ENCODE measurements at regions not wholly inside any gene's neighbourhood (a gene's known extent, or its start where the extent isn't known, plus 50 kb on each side); places are given as distances from the start of the nearest gene placed in this dataset.

DNA sequence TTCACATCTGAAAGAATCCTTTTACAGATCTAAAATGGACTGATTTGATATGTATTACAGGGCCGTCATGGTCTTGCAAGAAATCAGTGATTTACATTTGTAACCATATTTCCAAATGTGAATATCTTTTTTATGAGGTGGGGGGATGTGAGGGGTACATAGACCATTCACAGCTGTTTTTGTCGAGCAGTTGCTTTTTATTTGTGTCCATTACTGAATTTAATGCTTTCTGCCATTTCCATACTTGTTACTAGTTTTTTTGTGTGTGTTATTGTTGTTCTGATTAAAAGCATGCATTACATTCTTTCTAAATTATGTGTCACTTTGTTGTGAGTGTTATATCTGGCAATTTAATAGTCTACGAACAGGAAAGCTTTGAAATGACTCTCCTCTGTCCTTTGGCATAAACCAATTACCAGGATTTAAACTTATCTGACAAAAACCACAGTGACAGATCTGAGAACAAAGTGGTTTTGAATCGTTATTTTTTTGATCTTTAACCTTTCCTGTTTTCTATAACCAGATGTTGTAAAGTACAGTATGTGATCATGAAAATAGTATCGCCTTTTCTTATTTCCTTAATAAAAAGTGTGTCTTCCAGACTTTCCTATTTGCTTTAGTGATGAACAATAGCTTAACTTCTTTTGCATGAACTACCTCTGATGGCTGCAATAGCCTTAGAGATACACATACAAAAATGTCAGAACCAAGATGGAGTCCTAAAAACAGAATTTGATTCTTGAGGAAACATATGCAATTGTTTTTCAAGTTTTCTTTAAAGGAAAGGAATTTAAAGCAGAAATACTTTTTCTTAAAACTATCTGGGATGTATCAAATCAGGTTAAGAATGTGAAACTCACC is 354.2 kb upstream of the ACVR2A start:
- H3K36me3 ChIP-seq (ENCODE audit: control insufficient read depth in 3 of 3, insufficient read depth in 2 of 3, low read depth in 1 of 3, low read length in 3 of 3), result no peaks in the 10 kb centered on the region
- WGBS, 3 donors, result 32 to 42% (median 33%) methylated on average over 5 of the region's 5 CpGs
- FAIRE-seq (peak; percentile 55), DNase-seq (peak; percentile 17 to 49)
- no peaks in the 10 kb centered on the region for H3K9me3 ChIP-seq (ENCODE audit: control insufficient read depth in 2 of 2, insufficient read depth in 1 of 2, low read depth in 1 of 2, low read length in 1 of 2)
- H3K27ac ChIP-seq (ENCODE audit: low read depth in 1 of 3, low read length in 2 of 3), result no peak overlapping the region
- H3K4me3 ChIP-seq (ENCODE audit: low read depth in 1 of 3, low read length in 3 of 3), result no peak overlapping the region
- H3K4me1 ChIP-seq (ENCODE audit: control insufficient read depth in 3 of 3, insufficient read depth in 2 of 3, low read depth in 1 of 3, low read length in 2 of 3), result peaks cover 5 to 23% (median 8%) of the 10 kb centered on the region in 3 donors
- H3K27me3 ChIP-seq (ENCODE audit: control insufficient read depth in 3 of 3, insufficient read depth in 3 of 3, low read length in 3 of 3), result no peaks in the 10 kb centered on the region

DNA sequence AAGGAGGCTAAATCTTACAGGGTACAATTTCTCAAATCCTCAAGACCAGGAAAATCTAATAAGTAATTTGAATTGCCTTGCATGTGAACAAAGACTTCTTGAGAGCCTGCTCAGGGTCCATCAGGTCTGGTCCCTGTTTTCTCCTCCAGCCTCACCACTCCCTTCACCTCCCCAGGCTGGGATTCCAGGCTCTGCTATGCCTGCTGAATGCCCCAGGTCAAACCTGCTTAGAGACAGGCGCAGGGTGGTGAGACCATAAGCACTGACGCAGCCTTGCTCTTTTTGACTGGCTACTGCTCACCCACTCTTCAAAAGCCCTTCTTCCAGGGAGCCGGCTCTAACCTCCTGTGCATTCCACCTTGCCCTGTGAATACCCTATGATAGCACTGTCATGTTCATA is 356.4 kb upstream of the ACVR2A start:
- DNase-seq (peak in 1 of 2 donors; percentile 28), FAIRE-seq (no peak)
- no peaks in the 10 kb centered on the region for H3K9me3 ChIP-seq (ENCODE audit: control insufficient read depth in 2 of 2, insufficient read depth in 1 of 2, low read depth in 1 of 2, low read length in 1 of 2)
- no peak overlapping the region for H3K4me3 ChIP-seq (ENCODE audit: low read depth in 1 of 3, low read length in 3 of 3)
- H3K36me3 ChIP-seq (ENCODE audit: control insufficient read depth in 3 of 3, insufficient read depth in 2 of 3, low read depth in 1 of 3, low read length in 3 of 3), result no peaks in the 10 kb centered on the region
- H3K4me1 ChIP-seq (ENCODE audit: control insufficient read depth in 3 of 3, insufficient read depth in 2 of 3, low read depth in 1 of 3, low read length in 2 of 3), result peaks cover 5 to 23% (median 8%) of the 10 kb centered on the region in 3 donors
- no peak overlapping the region for H3K27ac ChIP-seq (ENCODE audit: low read depth in 1 of 3, low read length in 2 of 3)
- WGBS, 3 donors, result 83 to 92% (median 88%) methylated on average over 3 of the region's 3 CpGs
- no peaks in the 10 kb centered on the region for H3K27me3 ChIP-seq (ENCODE audit: control insufficient read depth in 3 of 3, insufficient read depth in 3 of 3, low read length in 3 of 3)

DNA sequence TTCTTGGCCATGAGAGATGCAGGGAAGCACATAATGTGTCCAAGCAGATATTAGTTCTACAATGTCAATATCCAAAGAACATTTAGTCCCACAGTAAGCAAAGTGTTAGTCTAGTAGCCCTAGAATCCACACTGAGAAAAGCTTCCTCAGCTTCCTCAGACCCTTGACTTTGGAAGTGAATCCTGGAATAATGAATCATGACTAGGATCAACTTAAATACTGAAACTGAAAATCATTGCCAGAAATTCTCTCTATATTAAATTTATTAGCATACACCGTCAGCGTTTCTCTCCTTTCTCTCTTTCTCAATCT is 356.9 kb upstream of the ACVR2A start:
- Histone ChIP-seq H3K27me3 (ENCODE audit: control insufficient read depth in 3 of 3, insufficient read depth in 3 of 3, low read length in 3 of 3) (no peaks in the 10 kb centered on the region), H3K27ac (ENCODE audit: low read depth in 1 of 3, low read length in 2 of 3) (peak overlapping the region in 2 of 3 donors; percentile 48 to 56), H3K4me1 (ENCODE audit: control insufficient read depth in 3 of 3, insufficient read depth in 2 of 3, low read depth in 1 of 3, low read length in 2 of 3) (peaks cover 5 to 20% (median 8%) of the 10 kb centered on the region in 3 donors), H3K4me3 (ENCODE audit: low read depth in 1 of 3, low read length in 3 of 3) (no peak overlapping the region), H3K9me3 (ENCODE audit: control insufficient read depth in 2 of 2, insufficient read depth in 1 of 2, low read depth in 1 of 2, low read length in 1 of 2) (no peaks in the 10 kb centered on the region), H3K36me3 (ENCODE audit: control insufficient read depth in 3 of 3, insufficient read depth in 2 of 3, low read depth in 1 of 3, low read length in 3 of 3) (no peaks in the 10 kb centered on the region)
- 44 to 73% (median 69%) methylated on average over 2 of the region's 2 CpGs for WGBS, 3 donors
- FAIRE-seq, result no peak
- DNase-seq, result no peak

DNA sequence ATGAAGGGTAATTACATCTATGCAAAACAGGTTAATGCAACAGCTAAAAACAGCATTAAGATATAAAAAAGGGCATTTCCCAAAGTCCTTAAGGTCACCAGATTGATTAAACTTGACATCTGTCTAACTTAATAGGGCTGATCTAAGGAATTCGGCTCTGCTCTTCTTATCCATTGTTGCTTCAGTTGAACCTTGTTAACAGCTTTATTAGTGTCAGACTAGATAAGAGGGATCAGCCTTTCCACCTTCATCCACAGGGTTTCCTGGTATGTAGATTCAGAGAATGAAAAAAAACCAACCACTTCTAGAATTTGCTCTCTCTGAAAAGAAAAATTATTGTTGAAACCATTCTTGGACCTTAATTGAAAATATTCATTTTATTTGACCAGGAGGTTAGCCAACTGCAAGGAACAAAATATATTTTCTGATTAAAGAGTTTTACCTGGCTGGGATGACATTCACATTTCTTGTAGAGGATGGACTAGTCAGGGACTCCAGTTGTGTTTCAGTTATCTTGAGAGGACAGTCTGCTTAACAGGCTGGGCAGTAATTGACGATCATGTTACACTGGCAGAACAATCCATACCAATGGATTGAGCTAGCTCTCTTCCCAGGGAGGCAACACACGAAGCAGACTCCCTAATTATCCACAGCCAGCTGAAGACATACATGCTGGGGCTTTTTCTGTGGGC is 357.4 kb upstream of the ACVR2A start:
- no peaks in the 10 kb centered on the region for H3K9me3 ChIP-seq (ENCODE audit: control insufficient read depth in 2 of 2, insufficient read depth in 1 of 2, low read depth in 1 of 2, low read length in 1 of 2)

DNA sequence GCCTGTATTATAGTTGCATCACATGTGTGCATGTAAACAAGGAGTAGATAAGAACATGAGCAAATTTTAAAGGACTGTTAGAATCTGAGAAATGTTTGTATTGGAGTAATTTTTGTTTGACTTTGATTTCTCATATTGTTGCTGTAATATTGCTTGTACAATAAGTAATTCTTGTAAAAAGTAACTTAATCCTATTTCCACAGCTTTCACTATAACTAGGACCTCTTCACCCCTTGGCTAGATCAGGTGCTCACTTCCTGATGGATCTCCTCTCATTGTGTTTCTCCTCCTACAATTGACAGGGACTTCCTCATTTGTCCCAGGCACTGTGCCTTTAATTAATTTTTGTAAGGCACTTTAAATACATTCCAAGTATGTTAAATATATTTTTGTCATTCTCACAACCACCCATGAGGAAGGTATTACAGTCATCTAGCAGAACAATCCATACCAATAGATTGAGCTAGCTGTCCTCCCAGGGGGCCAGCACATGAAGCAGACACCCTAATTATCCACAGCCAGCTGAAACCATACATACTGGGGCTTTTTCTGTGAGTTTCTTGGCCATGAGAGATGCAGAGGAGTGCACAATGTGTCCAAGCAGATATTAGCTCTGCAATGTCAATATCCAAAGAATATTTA is 359.5 kb upstream of the ACVR2A start:
- H3K4me1 ChIP-seq (ENCODE audit: control insufficient read depth in 3 of 3, insufficient read depth in 2 of 3, low read depth in 1 of 3, low read length in 2 of 3), result peaks cover 5 to 20% (median 8%) of the 10 kb centered on the region in 3 donors
- H3K36me3 ChIP-seq (ENCODE audit: control insufficient read depth in 3 of 3, insufficient read depth in 2 of 3, low read depth in 1 of 3, low read length in 3 of 3), result no peaks in the 10 kb centered on the region
- no peaks in the 10 kb centered on the region for H3K9me3 ChIP-seq (ENCODE audit: control insufficient read depth in 2 of 2, insufficient read depth in 1 of 2, low read depth in 1 of 2, low read length in 1 of 2)
- no peak for FAIRE-seq
- no peak for DNase-seq
- H3K27me3 ChIP-seq (ENCODE audit: control insufficient read depth in 3 of 3, insufficient read depth in 3 of 3, low read length in 3 of 3), result no peaks in the 10 kb centered on the region
- H3K4me3 ChIP-seq (ENCODE audit: low read depth in 1 of 3, low read length in 3 of 3), result no peak overlapping the region
- no peak overlapping the region for H3K27ac ChIP-seq (ENCODE audit: low read depth in 1 of 3, low read length in 2 of 3)

More for the DNA sequence above, 357.4 kb upstream of the ACVR2A start:
- Histone ChIP-seq H3K27me3 (ENCODE audit: control insufficient read depth in 3 of 3, insufficient read depth in 3 of 3, low read length in 3 of 3) (no peaks in the 10 kb centered on the region), H3K27ac (ENCODE audit: low read depth in 1 of 3, low read length in 2 of 3) (peak overlapping the region in 2 of 3 donors; percentile 48 to 56), H3K4me3 (ENCODE audit: low read depth in 1 of 3, low read length in 3 of 3) (no peak overlapping the region), H3K4me1 (ENCODE audit: control insufficient read depth in 3 of 3, insufficient read depth in 2 of 3, low read depth in 1 of 3, low read length in 2 of 3) (peaks cover 5 to 20% (median 8%) of the 10 kb centered on the region in 3 donors), H3K36me3 (ENCODE audit: control insufficient read depth in 3 of 3, insufficient read depth in 2 of 3, low read depth in 1 of 3, low read length in 3 of 3) (no peaks in the 10 kb centered on the region)
- WGBS, 3 donors, result 25 to 45% (median 39%) methylated on average over 3 of the region's 3 CpGs
- peak; percentile 61 to 62 for DNase-seq
- FAIRE-seq, result no peak

DNA sequence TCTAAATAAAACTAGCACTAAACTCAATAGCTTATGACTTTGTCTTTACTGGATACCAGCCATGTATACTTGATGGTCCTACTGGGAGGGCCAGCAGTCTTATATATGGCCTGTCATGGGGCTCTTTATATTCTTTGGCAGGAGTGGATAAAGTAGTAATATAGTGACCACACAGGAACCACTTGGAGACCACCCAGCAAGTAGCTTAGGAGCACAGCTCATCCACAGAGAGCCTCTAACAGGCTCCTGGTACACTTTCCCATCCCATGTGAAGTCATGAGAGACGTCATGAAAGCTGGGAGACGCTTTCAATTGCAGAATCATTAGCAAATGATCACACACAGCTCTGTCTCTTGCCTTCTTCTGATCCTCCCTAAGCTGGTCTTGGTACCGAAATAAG is 360.9 kb upstream of the ACVR2A start:
- Histone ChIP-seq H3K4me3 (ENCODE audit: low read depth in 1 of 3, low read length in 3 of 3) (no peak overlapping the region), H3K27me3 (ENCODE audit: control insufficient read depth in 3 of 3, insufficient read depth in 3 of 3, low read length in 3 of 3) (no peaks in the 10 kb centered on the region), H3K9me3 (ENCODE audit: control insufficient read depth in 2 of 2, insufficient read depth in 1 of 2, low read depth in 1 of 2, low read length in 1 of 2) (no peaks in the 10 kb centered on the region), H3K36me3 (ENCODE audit: control insufficient read depth in 3 of 3, insufficient read depth in 2 of 3, low read depth in 1 of 3, low read length in 3 of 3) (no peaks in the 10 kb centered on the region), H3K4me1 (ENCODE audit: control insufficient read depth in 3 of 3, insufficient read depth in 2 of 3, low read depth in 1 of 3, low read length in 2 of 3) (peaks cover 5 to 20% (median 8%) of the 10 kb centered on the region in 3 donors), H3K27ac (ENCODE audit: low read depth in 1 of 3, low read length in 2 of 3) (no peak overlapping the region)
- DNase-seq (no peak), FAIRE-seq (no peak)
- 53 to 73% (median 67%) methylated on average over 3 of the region's 3 CpGs for WGBS, 3 donors

DNA sequence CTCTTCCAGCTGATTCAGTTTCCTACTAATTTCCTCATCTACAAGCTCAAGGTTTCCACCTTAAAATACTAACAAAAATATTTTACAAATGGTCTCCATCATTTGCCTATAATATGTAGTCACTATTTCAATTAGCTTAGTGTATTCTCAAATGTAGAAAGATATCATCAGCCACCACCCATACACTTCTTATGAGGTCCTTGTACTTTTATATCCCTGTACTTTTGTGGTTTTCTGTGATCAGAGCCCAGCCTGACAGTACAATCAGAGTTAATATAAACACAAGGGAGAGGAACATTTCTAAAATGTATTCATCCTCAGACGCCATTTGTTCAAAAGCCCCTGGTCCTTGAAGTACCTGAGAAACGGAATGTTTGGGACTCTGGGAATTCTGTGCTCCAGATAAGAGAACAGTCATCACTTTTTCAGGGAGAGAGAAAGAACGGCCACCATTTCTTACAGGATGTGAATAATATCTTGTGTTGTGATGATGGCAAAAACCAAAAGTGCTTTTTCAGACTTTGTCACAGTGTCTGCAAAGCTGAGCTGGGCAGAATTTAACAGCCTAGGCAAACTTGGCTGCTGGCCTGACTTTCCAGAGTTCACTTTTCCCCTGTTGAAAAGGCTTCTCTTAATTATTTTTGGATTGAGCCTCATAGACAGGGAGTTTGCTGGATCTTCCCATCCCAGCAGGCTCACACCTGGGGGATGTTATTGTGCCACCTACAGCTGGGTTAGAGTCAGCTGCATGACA is 361.7 kb upstream of the ACVR2A start:
- Histone ChIP-seq H3K9me3 (ENCODE audit: control insufficient read depth in 2 of 2, insufficient read depth in 1 of 2, low read depth in 1 of 2, low read length in 1 of 2) (no peaks in the 10 kb centered on the region), H3K4me1 (ENCODE audit: control insufficient read depth in 3 of 3, insufficient read depth in 2 of 3, low read depth in 1 of 3, low read length in 2 of 3) (peaks cover 3 to 13% (median 5%) of the 10 kb centered on the region in 3 donors), H3K36me3 (ENCODE audit: control insufficient read depth in 3 of 3, insufficient read depth in 2 of 3, low read depth in 1 of 3, low read length in 3 of 3) (no peaks in the 10 kb centered on the region), H3K27ac (ENCODE audit: low read depth in 1 of 3, low read length in 2 of 3) (no peak overlapping the region), H3K27me3 (ENCODE audit: control insufficient read depth in 3 of 3, insufficient read depth in 3 of 3, low read length in 3 of 3) (no peaks in the 10 kb centered on the region), H3K4me3 (ENCODE audit: low read depth in 1 of 3, low read length in 3 of 3) (no peak overlapping the region)
- no peak for DNase-seq
- FAIRE-seq, result no peak
- WGBS, 3 donors, result 59 to 77% (median 64%) methylated on average over 3 of the region's 3 CpGs
